Spleen (tissue), 11 donors: ENCODE measurements at regions not wholly inside any gene's neighbourhood (a gene's known extent, or its start where the extent isn't known, plus 50 kb on each side); places are given as distances from the start of the nearest gene placed in this dataset.

Source experiments
- DNase-seq: peaks from one replicate; pipeline ENCODE4 v3.0.0-alpha.2; 2020
- H3K27ac ChIP-seq, 8 donors: fragments of 200-600 bp; sonication (generic) in 7 of 8; 1 replicate in 4 of 8; 2 replicates in 4 of 8; pipeline versions ENCODE4 v1.5.0 to v1.8.0; 2016 to 2021; ENCODE audit warnings: inconsistent platforms in 4 of 8, mild to moderate bottlenecking in 4 of 8, moderate library complexity in 1 of 8
- H3K27me3 ChIP-seq, 7 donors: fragments of 200-600 bp; sonication (generic) in 6 of 7; replicated peaks in 1 of 7; 1 replicate in 4 of 7; 2 replicates in 3 of 7; pipeline versions ENCODE4 v1.5.0 to v1.8.0; 2016 to 2021; ENCODE audit warnings: inconsistent platforms in 3 of 7, mild to moderate bottlenecking in 1 of 7
- H3K36me3 ChIP-seq, 6 donors: fragments of 200-600 bp; sonication (generic) in 5 of 6; 1 replicate in 4 of 6; 2 replicates in 2 of 6; pipeline versions ENCODE4 v1.5.0 to v1.8.0; 2016 to 2021; ENCODE audit warnings: inconsistent platforms in 2 of 6
- H3K4me1 ChIP-seq, 6 donors: fragments of 200-600 bp; sonication (generic) in 5 of 6; 1 replicate in 3 of 6; 2 replicates in 3 of 6; pipeline versions ENCODE4 v1.5.0 to v1.8.0; 2016 to 2021; ENCODE audit warnings: inconsistent platforms in 3 of 6
- H3K4me3 ChIP-seq, 8 donors: fragments of 200-600 bp; sonication (generic) in 7 of 8; 1 replicate in 4 of 8; 2 replicates in 4 of 8; pipeline versions ENCODE4 v1.5.0 to v1.8.0; 2016 to 2021; ENCODE audit warnings: inconsistent platforms in 4 of 8, mild to moderate bottlenecking in 4 of 8, moderate library complexity in 2 of 8
- H3K9me3 ChIP-seq, 8 donors: fragments of 200-600 bp; sonication (generic) in 7 of 8; 1 replicate in 4 of 8; 2 replicates in 4 of 8; pipeline versions ENCODE4 v1.5.0 to v1.8.0; 2016 to 2021; ENCODE audit warnings: inconsistent platforms in 4 of 8
- POLR2A ChIP-seq, 3 donors: fragments of 450-650 bp; IDR thresholded peaks; one replicate each; pipeline ENCODE4 v1.5.1; 2017; ENCODE audit warnings: antibody characterized with exemption in 3 of 3, mild to moderate bottlenecking in 1 of 3
- POLR2AphosphoS5 ChIP-seq, 3 donors: sonication (generic); formaldehyde crosslinking; IDR thresholded peaks; one replicate each; pipeline ENCODE4 v1.5.1; 2017; ENCODE audit warnings: antibody characterized with exemption in 3 of 3
- WGBS, 5 donors: extraction: QIAGEN DNeasy Blood & Tissue Kit in 3 of 5; methylation state at CpG; one replicate each; pipeline versions ENCODE4 v1.1.5 to v1.1.7; 2013 to 2018; 5-methylcytosine and 5-hydroxymethylcytosine counted together
- intact Hi-C: fragments of 100-400 bp; cut with DNase I; formaldehyde crosslinking; loops from one replicate; pipeline ENCODE4 v1.15.0; 2023; ENCODE audit warnings: low total_unique reads
- TF ChIP-seq, protein P1 (sequence below), 11 experiments: fragments of 200-600 bp in 7 of 11; fragments of 450-650 bp in 4 of 11; sonication (generic) in 4 of 11; IDR thresholded peaks in 8 of 11; conservative IDR thresholded peaks in 3 of 11; 1 replicate in 7 of 11; 2 replicates in 4 of 11; pipeline versions ENCODE4 v1.4.0 to v1.8.0; 2016 to 2021; ENCODE audit warnings: antibody characterized with exemption in 11 of 11, inconsistent platforms in 4 of 11, mild to moderate bottlenecking in 1 of 11
- donor health status: healthy with polysubstance abuse.
- donor health status: DM: no; HTN: no; CAD: no; lungs with moderate emphysema.
- donor health status: DM: no; HTN: no; CAD: no.
- donor health status: Bipolar disorder and iron deficiency.
- donor health status: healthy.
- donor health status: DM: no; HTN: no; CAD: no.
- donor health status: DM: yes; HTN: yes; CAD: no.

DNA sequence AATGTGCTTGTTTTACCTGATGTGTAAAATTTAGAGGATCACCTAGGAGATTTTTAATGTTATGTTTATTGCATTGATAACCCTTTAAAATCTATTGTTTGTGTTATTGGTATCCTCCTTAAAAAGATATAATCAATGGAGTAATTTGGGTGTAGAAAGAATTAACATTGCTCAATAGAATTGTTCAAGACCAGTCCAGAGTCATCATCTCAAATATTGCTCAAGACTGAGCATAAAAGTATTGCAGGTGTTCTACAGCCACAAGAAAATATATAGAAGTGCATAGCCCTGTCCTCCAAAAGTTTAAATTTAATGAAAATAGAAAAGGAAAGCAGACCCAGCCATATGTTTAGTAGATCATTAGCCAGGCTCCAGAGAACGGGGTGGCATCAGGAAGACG lies 102.5 kb upstream of the ARID2 start:
- Histone ChIP-seq H3K4me3 (no peak overlapping the region), H3K27me3 (no peaks in the 10 kb centered on the region), H3K9me3 (no peaks in the 10 kb centered on the region), H3K4me1 (peaks cover 0 to 6% (median 0%) of the 10 kb centered on the region in 6 donors), H3K36me3 (no peaks in the 10 kb centered on the region), H3K27ac (no peak overlapping the region)
- intact Hi-C loops = no loop called here
- TF ChIP-seq POLR2A (IDR thresholded peaks at IDR 0.05) (no peak), POLR2AphosphoS5 (IDR thresholded peaks at IDR 0.05) (no peak)
- TF ChIP-seq, protein P1, sequence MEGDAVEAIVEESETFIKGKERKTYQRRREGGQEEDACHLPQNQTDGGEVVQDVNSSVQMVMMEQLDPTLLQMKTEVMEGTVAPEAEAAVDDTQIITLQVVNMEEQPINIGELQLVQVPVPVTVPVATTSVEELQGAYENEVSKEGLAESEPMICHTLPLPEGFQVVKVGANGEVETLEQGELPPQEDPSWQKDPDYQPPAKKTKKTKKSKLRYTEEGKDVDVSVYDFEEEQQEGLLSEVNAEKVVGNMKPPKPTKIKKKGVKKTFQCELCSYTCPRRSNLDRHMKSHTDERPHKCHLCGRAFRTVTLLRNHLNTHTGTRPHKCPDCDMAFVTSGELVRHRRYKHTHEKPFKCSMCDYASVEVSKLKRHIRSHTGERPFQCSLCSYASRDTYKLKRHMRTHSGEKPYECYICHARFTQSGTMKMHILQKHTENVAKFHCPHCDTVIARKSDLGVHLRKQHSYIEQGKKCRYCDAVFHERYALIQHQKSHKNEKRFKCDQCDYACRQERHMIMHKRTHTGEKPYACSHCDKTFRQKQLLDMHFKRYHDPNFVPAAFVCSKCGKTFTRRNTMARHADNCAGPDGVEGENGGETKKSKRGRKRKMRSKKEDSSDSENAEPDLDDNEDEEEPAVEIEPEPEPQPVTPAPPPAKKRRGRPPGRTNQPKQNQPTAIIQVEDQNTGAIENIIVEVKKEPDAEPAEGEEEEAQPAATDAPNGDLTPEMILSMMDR (IDR thresholded peaks at IDR 0.05 in 8 of 11, conservative IDR thresholded peaks at IDR 0.05 in 3 of 11) = no peak
- DNase-seq = no peak
- 65 to 83% (median 75%) methylated on average over 2 of the region's 2 CpGs for WGBS, 5 donors

DNA sequence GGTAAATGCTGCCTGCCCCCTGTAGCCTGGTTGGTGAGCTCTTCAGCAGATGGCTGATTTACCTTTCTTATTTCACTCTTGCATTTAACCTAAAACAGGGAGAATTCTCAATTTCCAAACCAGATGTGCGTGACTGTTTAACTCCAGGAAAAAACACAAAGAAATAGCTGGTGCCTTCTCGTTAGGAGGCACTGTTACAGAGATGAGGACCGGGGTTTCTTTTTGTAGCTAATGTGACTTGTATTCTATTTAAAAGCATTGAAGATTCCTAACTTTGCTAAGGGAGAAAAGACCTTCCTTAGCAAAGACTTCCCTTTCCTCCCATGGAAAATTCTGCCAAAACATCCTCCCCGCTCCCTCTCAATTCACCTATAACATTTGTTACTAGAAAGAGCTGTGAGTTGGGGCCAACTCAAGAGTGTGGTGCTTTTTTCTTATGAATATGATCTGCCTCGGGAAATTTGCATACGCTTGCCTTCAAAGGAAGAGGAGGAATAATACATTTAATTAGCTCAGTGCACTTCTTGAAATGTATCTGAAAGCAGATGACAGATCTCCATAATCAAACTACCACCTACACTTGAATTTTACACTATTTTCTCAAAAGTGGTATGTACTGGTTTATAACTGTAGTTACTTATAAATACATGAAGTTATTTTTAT lies 102.0 kb upstream of the ARID2 start:
- H3K36me3 ChIP-seq = no peaks in the 10 kb centered on the region
- no peak for DNase-seq
- WGBS, 5 donors = 78 to 87% (median 83%) methylated on average over 6 of the region's 6 CpGs

DNA sequence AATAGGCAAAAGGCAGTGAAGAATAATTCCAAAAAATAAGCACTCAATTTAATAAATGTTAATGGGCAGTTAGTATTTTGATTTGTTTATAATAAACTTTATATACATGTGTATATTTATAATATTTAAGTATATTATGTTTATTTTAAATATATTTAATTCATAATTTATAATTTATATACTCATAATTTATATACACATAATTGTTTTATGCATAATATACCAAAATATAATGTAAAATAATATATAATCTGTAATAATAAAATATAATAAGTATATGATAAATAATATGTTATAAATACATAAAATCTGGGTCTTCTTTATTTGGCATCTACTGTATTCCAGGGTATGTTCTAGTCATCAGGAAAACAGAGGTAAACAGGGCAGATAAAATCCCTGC lies 100.2 kb upstream of the ARID2 start:
- no peak overlapping the region for H3K4me3 ChIP-seq
- TF ChIP-seq POLR2A (IDR thresholded peaks at IDR 0.05) = no peak
- TF ChIP-seq POLR2AphosphoS5 (IDR thresholded peaks at IDR 0.05) = no peak
- TF ChIP-seq, protein P1 (IDR thresholded peaks at IDR 0.05 in 8 of 11, conservative IDR thresholded peaks at IDR 0.05 in 3 of 11) = no peak
- DNase-seq = no peak
- H3K36me3 ChIP-seq = no peaks in the 10 kb centered on the region
- H3K27ac ChIP-seq = no peak overlapping the region
- H3K9me3 ChIP-seq = no peaks in the 10 kb centered on the region
- no peaks in the 10 kb centered on the region for H3K27me3 ChIP-seq
- no peaks in the 10 kb centered on the region for H3K4me1 ChIP-seq
- intact Hi-C loops = no loop called here

More for the DNA sequence above, 102.0 kb upstream of the ARID2 start:
- TF ChIP-seq POLR2AphosphoS5 (IDR thresholded peaks at IDR 0.05) = no peak
- TF ChIP-seq, protein P1 (IDR thresholded peaks at IDR 0.05 in 8 of 11, conservative IDR thresholded peaks at IDR 0.05 in 3 of 11) = no peak
- TF ChIP-seq POLR2A (IDR thresholded peaks at IDR 0.05) = no peak
- intact Hi-C loops = no loop called here
- Histone ChIP-seq H3K9me3 (no peaks in the 10 kb centered on the region), H3K4me1 (peaks cover 0 to 3% (median 0%) of the 10 kb centered on the region in 6 donors), H3K27ac (no peak overlapping the region), H3K4me3 (no peak overlapping the region), H3K27me3 (no peaks in the 10 kb centered on the region)

DNA sequence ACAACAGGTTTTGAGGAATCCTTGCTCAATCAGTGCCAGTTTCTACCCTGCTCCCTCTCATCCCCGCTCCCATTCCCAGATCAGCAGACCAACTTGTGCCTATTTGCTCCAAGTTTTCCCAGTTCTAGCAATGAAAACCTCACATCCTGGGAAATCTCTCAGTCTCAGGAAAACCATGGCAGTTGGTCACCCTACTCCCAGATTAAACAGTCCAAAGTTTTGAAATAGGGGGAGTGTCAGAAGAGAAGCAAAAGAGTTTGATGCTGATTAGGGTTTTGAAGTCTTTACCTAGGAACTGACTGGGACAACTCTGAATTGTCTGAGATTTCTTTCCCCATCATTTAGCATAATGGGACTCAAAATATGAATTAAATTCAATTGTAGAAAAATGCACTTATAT lies 95.8 kb upstream of the ARID2 start:
- H3K27ac ChIP-seq = no peak overlapping the region
- H3K36me3 ChIP-seq = no peaks in the 10 kb centered on the region
- no peaks in the 10 kb centered on the region for H3K4me1 ChIP-seq
- no peaks in the 10 kb centered on the region for H3K27me3 ChIP-seq
- WGBS, 5 donors = 71 to 100% (median 95%) methylated on average over 1 of the region's 1 CpG
- no peak overlapping the region for H3K4me3 ChIP-seq
- no peak for TF ChIP-seq POLR2A (IDR thresholded peaks at IDR 0.05)
- TF ChIP-seq POLR2AphosphoS5 (IDR thresholded peaks at IDR 0.05) = no peak
- TF ChIP-seq, protein P1 (IDR thresholded peaks at IDR 0.05 in 8 of 11, conservative IDR thresholded peaks at IDR 0.05 in 3 of 11) = no peak
- no peaks in the 10 kb centered on the region for H3K9me3 ChIP-seq
- DNase-seq = no peak
- intact Hi-C loops = no loop called here
